ENCODE measurements at regions not wholly inside any gene's neighbourhood (a gene's known extent, or its start where the extent isn't known, plus 50 kb on each side); places are given as distances from the start of the nearest gene placed in this dataset.
A peak's percentile ranks its signal among the peaks of the same experiment; 100 is the strongest.

DNA sequence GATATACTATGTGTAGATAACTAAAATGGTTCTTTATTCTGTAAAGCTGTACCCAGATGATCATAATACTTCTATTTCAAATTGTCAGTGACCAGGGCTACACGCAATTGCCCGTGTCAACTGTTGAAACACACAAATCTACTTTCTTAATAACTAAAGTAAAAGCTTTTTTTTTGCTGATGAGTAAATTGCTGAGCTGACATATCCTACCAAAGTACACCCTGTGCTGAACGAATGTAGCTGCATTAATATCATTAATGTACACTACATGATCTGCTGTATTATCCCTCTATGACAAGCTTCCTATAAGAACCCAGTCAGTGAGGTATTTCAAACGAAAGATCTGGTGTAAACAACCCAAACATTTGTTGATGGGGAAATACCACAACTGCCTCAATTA lies 827.2 kb upstream of the ATXN8OS start:
- Histone ChIP-seq H3K27ac (no peak overlapping the region), H3K4me1 (no peaks in the 10 kb centered on the region), H3K4me3 (no peak overlapping the region), H3K36me3 (no peaks in the 10 kb centered on the region), H3K27me3 (no peaks in the 10 kb centered on the region), H3K9me3 (no peaks in the 10 kb centered on the region)
- DNase-seq (no peak), ATAC-seq (ENCODE audit: low FRiP score in 2 of 2) (no peak)
- TF ChIP-seq EP300 (IDR thresholded peaks at IDR 0.05) (no peak), POLR2AphosphoS5 (IDR thresholded peaks at IDR 0.05) (no peak), POLR2A (IDR thresholded peaks at IDR 0.05) (no peak)
- TF ChIP-seq, protein P1, sequence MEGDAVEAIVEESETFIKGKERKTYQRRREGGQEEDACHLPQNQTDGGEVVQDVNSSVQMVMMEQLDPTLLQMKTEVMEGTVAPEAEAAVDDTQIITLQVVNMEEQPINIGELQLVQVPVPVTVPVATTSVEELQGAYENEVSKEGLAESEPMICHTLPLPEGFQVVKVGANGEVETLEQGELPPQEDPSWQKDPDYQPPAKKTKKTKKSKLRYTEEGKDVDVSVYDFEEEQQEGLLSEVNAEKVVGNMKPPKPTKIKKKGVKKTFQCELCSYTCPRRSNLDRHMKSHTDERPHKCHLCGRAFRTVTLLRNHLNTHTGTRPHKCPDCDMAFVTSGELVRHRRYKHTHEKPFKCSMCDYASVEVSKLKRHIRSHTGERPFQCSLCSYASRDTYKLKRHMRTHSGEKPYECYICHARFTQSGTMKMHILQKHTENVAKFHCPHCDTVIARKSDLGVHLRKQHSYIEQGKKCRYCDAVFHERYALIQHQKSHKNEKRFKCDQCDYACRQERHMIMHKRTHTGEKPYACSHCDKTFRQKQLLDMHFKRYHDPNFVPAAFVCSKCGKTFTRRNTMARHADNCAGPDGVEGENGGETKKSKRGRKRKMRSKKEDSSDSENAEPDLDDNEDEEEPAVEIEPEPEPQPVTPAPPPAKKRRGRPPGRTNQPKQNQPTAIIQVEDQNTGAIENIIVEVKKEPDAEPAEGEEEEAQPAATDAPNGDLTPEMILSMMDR (IDR thresholded peaks at IDR 0.05): no peak
- 64 to 68% methylated on average over 4 of the region's 4 CpGs for WGBS, 2 donors

DNA sequence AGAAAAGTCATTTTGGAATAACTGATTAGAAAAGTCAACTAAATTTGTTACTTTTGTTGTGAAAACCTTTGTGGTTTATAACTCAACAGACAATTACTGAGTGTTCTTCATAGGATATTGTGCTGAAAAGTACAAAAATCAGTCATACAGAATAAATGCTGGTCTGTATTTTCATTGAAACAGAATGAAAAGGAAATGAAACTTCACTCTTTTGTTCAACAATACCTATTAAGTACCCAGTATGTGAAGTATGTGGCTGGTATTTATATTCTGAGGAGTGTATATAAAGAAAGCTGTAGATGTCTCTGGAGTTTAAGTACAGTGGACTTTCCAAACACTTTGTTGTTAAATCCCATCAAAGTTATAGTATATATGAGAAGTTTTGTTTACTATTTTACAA lies 828.4 kb upstream of the ATXN8OS start:
- DNase-seq (no peak), ATAC-seq (ENCODE audit: low FRiP score in 2 of 2) (no peak)
- H3K36me3 ChIP-seq: no peaks in the 10 kb centered on the region
- no peaks in the 10 kb centered on the region for H3K4me1 ChIP-seq
- H3K9me3 ChIP-seq: no peaks in the 10 kb centered on the region
- H3K27ac ChIP-seq: no peak overlapping the region
- H3K27me3 ChIP-seq: no peaks in the 10 kb centered on the region
- no peak for TF ChIP-seq EP300 (IDR thresholded peaks at IDR 0.05)
- TF ChIP-seq POLR2AphosphoS5 (IDR thresholded peaks at IDR 0.05): no peak
- TF ChIP-seq, protein P1 (IDR thresholded peaks at IDR 0.05): no peak
- no peak for TF ChIP-seq POLR2A (IDR thresholded peaks at IDR 0.05)
- no peak overlapping the region for H3K4me3 ChIP-seq

DNA sequence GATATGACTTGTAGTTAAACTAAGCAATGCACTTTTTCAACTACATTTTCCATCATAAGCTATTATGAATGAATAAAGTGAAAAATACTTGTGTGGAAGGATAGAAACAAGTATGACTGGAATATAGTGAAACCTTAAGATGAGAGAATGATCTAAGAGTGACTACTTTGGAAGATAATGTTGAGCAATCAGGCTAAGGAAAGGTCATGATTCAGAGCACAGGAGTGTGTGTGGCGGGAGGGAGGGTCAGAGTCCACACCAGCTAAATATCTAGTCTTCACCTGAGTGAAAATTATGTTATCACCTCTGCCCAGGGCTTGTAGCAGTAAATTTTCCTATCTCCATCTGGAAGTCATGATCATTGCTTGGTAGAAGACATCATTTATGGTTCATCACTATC lies 833.4 kb upstream of the ATXN8OS start:
- Histone ChIP-seq H3K9me3 (no peaks in the 10 kb centered on the region), H3K27ac (no peak overlapping the region), H3K4me3 (no peak overlapping the region), H3K36me3 (no peaks in the 10 kb centered on the region), H3K4me1 (no peaks in the 10 kb centered on the region), H3K27me3 (no peaks in the 10 kb centered on the region)
- no peak for ATAC-seq (ENCODE audit: low FRiP score in 2 of 2)
- no peak for DNase-seq
- WGBS, 2 donors: 83 to 93% methylated on average over 1 of the region's 1 CpG
- TF ChIP-seq, protein P1 (IDR thresholded peaks at IDR 0.05): no peak
- TF ChIP-seq POLR2A (IDR thresholded peaks at IDR 0.05): no peak
- TF ChIP-seq EP300 (IDR thresholded peaks at IDR 0.05): no peak
- TF ChIP-seq POLR2AphosphoS5 (IDR thresholded peaks at IDR 0.05): no peak

DNA sequence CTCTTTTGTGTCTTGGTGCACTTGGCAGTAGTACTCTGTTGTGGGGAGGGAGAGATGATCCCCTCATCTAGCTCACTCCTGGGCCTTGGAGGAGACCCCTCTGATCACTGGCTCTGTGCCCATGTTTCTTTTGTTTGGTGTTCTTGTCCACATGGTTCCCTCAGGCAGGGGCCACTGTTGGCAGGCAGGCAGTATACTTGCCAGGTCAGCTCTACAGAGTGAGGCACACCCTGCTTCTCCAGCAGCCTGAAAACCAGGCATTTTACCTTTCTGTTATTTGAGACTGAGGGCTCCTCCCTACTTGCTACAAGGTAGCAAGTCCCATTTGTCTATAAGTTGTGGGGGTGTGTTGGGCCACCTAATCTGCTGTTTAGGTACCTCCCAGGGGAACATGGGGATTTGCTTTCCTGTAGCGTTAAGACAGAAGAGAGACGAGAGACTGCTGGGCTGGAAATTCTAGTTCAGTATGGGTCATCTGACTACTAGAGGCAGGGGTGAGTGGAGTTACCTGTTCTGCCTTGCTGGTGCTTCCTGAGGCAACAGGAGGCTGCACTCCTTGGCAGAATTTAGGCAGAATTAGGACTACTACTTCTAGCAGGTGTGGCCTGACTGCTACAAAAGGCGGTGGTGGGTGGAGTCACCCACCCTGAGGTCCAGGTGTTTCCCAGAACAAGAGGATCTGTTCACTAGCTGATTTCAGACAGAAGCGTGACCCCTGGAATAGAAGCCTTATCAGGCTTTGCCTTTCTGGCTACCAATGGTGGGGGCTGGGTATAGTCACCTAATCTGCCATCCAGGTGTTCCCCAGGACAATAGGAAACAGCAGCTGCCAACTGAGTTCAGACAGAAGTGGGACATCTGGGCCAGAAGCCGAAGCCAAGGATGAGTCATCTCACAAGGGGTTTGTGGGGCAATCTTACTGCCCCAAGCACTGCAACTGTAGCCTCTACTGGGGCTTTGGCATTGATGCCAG lies 843.0 kb upstream of the ATXN8OS start:
- Histone ChIP-seq H3K4me1 (no peaks in the 10 kb centered on the region), H3K27me3 (no peaks in the 10 kb centered on the region), H3K4me3 (no peak overlapping the region), H3K36me3 (no peaks in the 10 kb centered on the region), H3K9me3 (no peaks in the 10 kb centered on the region), H3K27ac (no peak overlapping the region)
- no peak for DNase-seq
- peak in 1 of 2 donors; percentile 14 for ATAC-seq (ENCODE audit: low FRiP score in 2 of 2)
- TF ChIP-seq EP300 (IDR thresholded peaks at IDR 0.05) (no peak), POLR2A (IDR thresholded peaks at IDR 0.05) (no peak), POLR2AphosphoS5 (IDR thresholded peaks at IDR 0.05) (no peak)
- TF ChIP-seq, protein P1 (IDR thresholded peaks at IDR 0.05): no peak
- 67 to 87% methylated on average over 2 to 5 of the region's 5 CpGs for WGBS, 2 donors

DNA sequence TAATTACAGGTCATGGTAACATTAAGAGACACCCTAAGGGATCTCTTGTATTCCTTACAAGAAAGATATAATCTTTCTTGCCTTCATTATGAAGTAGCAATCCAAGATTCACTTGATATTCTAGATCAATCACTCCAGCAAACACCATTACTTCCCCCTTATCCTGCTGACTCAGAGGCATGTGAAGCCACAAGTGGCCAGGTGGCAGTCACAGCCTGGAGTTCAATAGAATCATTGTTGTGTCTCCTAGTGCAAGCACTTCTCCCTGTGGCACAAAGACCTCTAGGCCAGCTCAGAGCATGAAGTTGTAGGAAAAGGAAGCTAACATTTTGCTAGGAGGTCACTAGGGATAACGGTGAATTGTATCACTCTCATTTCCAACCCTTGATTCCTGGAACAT lies 864.3 kb upstream of the ATXN8OS start:
- no peak for ATAC-seq (ENCODE audit: low FRiP score in 2 of 2)
- no peaks in the 10 kb centered on the region for H3K4me1 ChIP-seq
- H3K4me3 ChIP-seq: no peak overlapping the region
- DNase-seq: no peak
- peaks cover 0 to 3% (median 0%) of the 10 kb centered on the region in 4 donors for H3K9me3 ChIP-seq
- no peaks in the 10 kb centered on the region for H3K27me3 ChIP-seq
- 76 to 100% methylated on average over 1 of the region's 1 CpG for WGBS, 2 donors
- no peaks in the 10 kb centered on the region for H3K36me3 ChIP-seq
- TF ChIP-seq, protein P1 (IDR thresholded peaks at IDR 0.05): no peak
- TF ChIP-seq EP300 (IDR thresholded peaks at IDR 0.05) (no peak), POLR2AphosphoS5 (IDR thresholded peaks at IDR 0.05) (no peak), POLR2A (IDR thresholded peaks at IDR 0.05) (no peak)
- H3K27ac ChIP-seq: no peak overlapping the region

Data from upper lobe of left lung (tissue), 6 donors.